Stimulated activated effector memory CD8-positive, alpha-beta T cell treated with anti-CD3 and anti-CD28 coated beads, Interleukin-12 subunit alpha, Interleukin-12 subunit beta, amount 100 ng/mL, for 72 hours (primary cell): ENCODE measurements at regions not wholly inside any gene's neighbourhood (a gene's known extent, or its start where the extent isn't known, plus 50 kb on each side); places are given as distances from the start of the nearest gene placed in this dataset.
"Not testable (repeated sequence)": the region's sequence is repeated elsewhere in the genome, so short reads cannot be mapped to it uniquely, and the experiment has no call there.

Experiments used
- ATAC-seq: fragments of 150-1000 bp; cut with Tn5 transposase; 2 replicates; pipeline ENCODE4 v1.10.0; 2021
- DNase-seq, 2 donors: peaks; one replicate each; pipeline ENCODE4 v3.0.0; 2021 to 2022; ENCODE audit warnings: low spot score in 2 of 2
- H3K27ac Mint-ChIP-seq: one replicate; pipeline ENCODE4 v1.8.0; 2022; ENCODE audit warnings: mild to moderate bottlenecking, mixed read lengths
- H3K36me3 Mint-ChIP-seq: one replicate; pipeline ENCODE4 v1.8.0; 2022; ENCODE audit warnings: mild to moderate bottlenecking, mixed read lengths
- H3K4me1 Mint-ChIP-seq: one replicate; pipeline ENCODE4 v1.8.0; 2022; ENCODE audit warnings: mixed read lengths
- H3K4me3 Mint-ChIP-seq: one replicate; pipeline ENCODE4 v1.8.0; 2022; ENCODE audit warnings: mild to moderate bottlenecking, mixed read lengths
- H3K9me3 Mint-ChIP-seq: one replicate; pipeline ENCODE4 v1.8.0; 2022; ENCODE audit warnings: mixed read lengths

DNA sequence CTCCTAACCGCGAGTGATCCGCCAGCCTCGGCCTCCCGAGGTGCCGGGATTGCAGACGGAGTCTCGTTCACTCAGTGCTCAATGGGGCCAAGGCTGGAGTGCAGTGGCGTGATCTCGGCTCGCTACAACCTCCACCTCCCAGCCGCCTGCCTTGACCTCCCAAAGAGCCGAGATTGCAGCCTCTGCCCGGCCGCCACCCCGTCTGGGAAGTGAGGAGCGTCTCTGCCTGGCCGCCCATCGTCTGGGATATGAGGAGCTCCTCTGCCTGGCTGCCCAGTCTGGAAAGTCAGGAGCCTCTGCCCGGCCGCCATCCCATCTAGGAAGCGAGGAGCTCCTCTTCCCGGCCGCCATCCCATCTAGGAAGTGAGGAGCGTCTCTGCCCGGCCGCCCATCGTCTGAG lies 58.8 kb upstream of the ANKRD30BL start:
- not testable (repeated sequence) for ATAC-seq, H3K36me3 Mint-ChIP-seq, DNase-seq, H3K27ac Mint-ChIP-seq, H3K4me3 Mint-ChIP-seq, H3K4me1 Mint-ChIP-seq, H3K9me3 Mint-ChIP-seq

DNA sequence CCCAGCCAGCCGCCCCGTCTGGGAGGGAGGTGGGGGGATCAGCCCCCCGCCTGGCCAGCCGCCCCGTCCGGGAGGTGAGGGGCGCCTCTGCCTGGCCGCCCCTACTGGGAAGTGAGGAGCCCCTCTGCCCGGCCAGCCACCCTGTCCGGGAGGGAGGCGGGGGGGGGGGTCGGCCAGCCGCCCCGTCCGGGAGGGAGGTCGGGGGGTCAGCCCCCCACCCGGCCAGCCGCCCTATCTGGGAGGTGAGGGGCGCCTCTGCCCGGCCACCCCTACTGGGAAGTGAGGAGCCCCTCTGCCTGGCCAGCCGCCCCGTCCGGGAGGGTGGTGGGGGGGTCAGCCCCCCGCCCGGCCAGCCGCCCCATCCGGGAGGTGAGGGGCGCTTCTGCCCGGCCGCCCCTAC lies 60.1 kb upstream of the ANKRD30BL start:
- H3K27ac Mint-ChIP-seq, H3K4me3 Mint-ChIP-seq, H3K4me1 Mint-ChIP-seq, ATAC-seq, DNase-seq, H3K9me3 Mint-ChIP-seq, H3K36me3 Mint-ChIP-seq: not testable (repeated sequence)

DNA sequence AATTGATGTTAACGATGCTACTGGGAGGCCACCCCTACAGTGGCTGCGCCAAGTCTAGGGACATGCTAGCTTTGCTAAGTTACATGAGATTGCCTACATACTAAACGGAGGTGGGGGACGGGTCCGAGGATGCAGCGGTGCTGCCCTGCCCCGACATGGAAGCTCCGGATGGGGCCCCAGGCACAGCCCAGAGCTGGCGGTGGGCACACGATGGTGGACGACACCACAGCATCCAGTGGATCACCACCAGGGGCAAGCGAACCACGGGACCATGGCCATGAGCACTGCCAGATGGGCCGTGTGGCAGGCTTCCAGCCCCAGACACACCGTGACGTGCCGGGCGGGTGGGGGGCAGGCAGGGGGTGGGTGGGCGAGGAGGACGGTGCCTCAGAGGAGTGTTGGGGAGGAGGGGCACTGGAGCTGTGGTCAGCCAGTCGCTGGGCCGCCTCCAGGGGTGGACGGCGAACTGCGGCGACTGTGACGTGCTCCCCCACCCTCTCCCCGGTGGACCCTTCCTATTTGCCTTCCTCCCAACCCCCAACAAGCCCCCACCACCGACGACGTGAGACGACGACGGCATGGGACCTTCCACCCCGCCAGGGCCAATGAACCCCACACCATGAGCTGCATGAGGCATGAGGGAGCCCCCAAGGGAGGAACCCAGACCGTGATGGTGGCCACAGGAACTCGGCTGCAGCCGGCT lies 90.6 kb upstream of the ANKRD30BL start:
- Mint-ChIP-seq H3K9me3 (peaks cover 5% of the 10 kb centered on the region), H3K27ac (no peak overlapping the region), H3K36me3 (no peaks in the 10 kb centered on the region), H3K4me1 (no peaks in the 10 kb centered on the region), H3K4me3 (no peak overlapping the region)
- DNase-seq (no peak), ATAC-seq (no peak)

DNA sequence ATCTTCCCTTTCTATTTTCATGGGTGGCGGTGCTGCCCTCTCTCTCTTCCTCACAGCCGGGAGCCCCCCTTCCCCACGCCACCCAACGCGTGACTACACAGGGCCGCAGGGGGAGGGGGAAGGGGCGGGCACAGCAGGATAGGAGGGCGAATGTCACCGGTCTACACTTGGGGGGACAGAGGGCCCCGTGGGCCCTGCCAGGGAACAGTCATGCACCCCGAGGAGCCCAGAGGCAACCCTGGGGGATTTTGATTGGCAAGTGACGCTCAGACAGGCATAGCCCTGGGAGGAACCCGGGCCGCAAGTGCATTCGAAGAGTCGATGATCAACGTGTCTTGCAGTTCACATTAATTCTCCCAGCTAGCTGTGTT lies 91.1 kb upstream of the ANKRD30BL start:
- H3K27ac Mint-ChIP-seq: no peak overlapping the region
- H3K4me1 Mint-ChIP-seq: no peaks in the 10 kb centered on the region
- no peak overlapping the region for H3K4me3 Mint-ChIP-seq
- no peak for DNase-seq
- H3K9me3 Mint-ChIP-seq: peaks cover 5% of the 10 kb centered on the region
- H3K36me3 Mint-ChIP-seq: no peaks in the 10 kb centered on the region
- ATAC-seq: no peak

DNA sequence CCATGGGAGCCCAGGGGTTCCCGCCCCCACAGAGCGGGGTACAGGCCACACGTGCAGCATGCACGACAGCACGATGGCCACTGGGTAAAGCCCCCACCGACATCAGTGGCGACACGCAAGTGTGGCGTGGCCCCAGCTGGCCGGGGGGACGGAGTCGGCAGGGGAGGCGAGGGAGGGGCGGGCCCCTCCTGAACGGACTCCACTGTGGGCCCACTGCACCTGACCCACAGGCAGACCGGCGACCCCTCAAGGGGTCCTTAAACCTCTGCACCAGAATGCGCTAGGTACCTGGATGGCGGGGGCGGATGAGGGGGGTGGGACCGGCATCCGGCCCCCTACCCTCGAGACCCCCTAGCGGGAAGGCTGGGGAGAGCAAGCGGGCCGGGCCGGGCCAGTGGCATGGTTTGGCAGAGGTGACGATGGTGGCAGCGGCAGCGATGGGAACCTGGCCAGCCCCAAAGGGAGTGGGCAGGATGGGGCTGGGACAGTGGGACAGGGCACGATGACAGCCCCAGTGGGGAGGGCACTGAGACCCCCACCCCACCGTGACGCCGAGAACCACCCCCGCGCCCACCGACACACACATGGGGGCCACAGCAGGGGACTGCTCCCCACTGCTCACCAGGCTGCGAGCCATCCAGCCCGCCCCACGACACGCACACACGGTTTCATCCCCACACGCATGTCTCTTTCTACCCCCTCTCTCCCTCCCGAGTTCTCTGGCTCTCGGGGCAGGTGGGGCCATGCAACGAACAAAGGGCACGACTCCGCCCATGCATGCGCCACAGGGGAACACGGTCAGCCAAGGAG lies 91.9 kb upstream of the ANKRD30BL start:
- Mint-ChIP-seq H3K9me3 (peaks cover 5% of the 10 kb centered on the region), H3K4me3 (no peak overlapping the region), H3K27ac (no peak overlapping the region), H3K36me3 (no peaks in the 10 kb centered on the region), H3K4me1 (no peaks in the 10 kb centered on the region)
- ATAC-seq (no peak), DNase-seq (no peak)

DNA sequence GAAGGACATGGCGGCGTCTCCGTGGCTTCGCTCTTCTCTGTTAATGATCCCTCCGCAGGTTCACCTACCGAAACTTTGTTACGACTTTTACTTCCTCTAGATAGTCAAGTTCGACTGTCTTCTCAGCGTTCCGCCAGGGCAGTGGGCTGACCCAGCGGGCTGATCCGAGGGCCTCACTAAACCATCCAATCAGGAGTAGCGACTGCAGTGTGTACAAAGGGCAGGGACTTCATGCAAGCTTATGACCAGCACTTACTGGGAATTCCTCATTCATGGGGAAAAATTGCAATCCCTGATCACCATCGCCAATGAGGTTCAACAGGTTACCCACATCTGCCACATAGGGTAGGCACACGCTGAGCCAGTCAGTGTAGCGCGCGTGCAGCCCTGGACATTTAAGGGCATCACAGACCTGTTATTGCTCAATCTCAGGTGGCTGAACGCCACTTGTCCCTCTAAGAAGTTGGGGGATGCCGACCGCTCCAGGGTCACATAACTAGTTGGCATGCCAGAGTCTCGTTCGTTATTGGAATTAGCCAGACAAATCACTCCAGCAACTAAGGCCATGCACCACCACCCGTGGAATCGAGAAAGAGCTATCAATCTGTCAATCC lies 92.7 kb upstream of the ANKRD30BL start:
- H3K9me3 Mint-ChIP-seq, H3K27ac Mint-ChIP-seq, H3K4me3 Mint-ChIP-seq, H3K4me1 Mint-ChIP-seq, ATAC-seq, H3K36me3 Mint-ChIP-seq, DNase-seq: not testable (repeated sequence)

DNA sequence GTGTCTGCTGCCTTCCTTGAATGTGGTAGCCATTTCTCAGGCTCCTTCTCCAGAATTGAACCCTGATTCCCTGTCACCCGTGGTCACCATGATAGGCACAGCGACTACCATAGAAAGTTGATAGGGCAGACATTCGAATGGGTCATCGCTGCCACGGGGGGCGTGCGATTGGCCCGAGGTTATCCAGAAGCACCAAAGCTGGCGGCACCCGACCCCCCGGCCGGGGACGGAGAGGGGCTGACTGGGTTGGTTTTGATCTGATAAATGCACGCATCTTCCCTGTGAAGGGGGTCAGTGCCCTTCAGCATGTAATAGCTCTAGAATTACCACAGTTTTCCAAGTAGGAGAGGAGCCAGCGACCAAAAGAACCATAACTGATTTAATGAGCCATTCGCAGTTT lies 94.0 kb upstream of the ANKRD30BL start:
- ATAC-seq (no peak), DNase-seq (no peak)
- Mint-ChIP-seq H3K27ac (no peak overlapping the region), H3K9me3 (peaks cover 2% of the 10 kb centered on the region), H3K36me3 (no peaks in the 10 kb centered on the region), H3K4me3 (no peak overlapping the region), H3K4me1 (no peaks in the 10 kb centered on the region)

DNA sequence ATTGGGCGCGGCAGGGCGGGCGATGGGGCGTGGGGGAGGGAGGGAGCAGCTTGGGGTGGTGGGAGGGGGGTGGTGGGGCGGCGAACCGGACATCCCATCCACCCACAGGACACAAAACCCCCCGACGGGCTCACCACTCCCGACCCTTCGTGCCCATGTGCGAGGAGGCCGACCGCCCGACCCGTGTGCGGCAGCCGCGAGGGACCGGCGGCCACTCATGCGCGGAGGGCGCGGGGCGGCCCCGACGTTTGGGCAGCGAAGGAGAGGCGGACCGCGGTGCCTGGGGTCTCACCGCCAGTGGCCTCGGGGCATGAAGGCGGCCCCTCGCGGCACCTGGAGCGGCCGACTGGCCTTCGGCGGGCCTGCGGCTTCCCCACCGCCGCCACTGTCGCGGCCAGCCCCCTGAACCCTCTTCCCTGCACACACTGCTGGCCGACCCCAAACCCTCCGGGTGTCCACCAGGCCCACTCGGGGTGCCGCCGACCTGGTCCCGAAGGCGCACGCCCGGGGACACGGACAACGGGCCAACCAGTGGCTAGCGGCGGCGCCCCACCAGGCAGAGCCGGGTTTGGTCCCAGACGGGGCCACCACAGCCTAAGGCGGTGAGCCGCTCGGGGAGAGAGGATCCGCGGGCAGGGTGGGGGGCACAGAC lies 94.6 kb upstream of the ANKRD30BL start:
- no peaks in the 10 kb centered on the region for H3K36me3 Mint-ChIP-seq
- no peak overlapping the region for H3K27ac Mint-ChIP-seq
- ATAC-seq (no peak), DNase-seq (no peak)
- peaks cover 2% of the 10 kb centered on the region for H3K9me3 Mint-ChIP-seq
- H3K4me1 Mint-ChIP-seq: no peaks in the 10 kb centered on the region
- H3K4me3 Mint-ChIP-seq: no peak overlapping the region

DNA sequence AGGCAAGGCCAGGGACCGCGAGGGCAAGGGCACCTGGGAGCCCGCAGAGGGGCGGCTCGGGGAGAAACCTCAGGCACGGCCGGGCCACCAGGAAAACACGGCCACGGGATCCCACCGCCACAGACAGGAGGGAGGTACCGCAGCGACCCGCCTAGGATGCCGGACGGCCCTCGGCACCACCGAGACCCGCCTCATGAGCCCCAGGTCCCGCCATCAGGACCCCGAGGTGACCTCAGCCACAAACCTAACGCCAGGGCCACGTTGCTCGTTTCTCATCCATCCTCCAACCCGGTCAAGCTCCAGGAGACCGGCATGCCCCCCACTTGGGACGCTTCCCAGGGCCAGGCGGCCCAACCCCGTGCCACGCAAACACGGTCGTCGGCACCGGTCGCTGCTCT lies 95.2 kb upstream of the ANKRD30BL start:
- ATAC-seq: not testable (repeated sequence)

DNA sequence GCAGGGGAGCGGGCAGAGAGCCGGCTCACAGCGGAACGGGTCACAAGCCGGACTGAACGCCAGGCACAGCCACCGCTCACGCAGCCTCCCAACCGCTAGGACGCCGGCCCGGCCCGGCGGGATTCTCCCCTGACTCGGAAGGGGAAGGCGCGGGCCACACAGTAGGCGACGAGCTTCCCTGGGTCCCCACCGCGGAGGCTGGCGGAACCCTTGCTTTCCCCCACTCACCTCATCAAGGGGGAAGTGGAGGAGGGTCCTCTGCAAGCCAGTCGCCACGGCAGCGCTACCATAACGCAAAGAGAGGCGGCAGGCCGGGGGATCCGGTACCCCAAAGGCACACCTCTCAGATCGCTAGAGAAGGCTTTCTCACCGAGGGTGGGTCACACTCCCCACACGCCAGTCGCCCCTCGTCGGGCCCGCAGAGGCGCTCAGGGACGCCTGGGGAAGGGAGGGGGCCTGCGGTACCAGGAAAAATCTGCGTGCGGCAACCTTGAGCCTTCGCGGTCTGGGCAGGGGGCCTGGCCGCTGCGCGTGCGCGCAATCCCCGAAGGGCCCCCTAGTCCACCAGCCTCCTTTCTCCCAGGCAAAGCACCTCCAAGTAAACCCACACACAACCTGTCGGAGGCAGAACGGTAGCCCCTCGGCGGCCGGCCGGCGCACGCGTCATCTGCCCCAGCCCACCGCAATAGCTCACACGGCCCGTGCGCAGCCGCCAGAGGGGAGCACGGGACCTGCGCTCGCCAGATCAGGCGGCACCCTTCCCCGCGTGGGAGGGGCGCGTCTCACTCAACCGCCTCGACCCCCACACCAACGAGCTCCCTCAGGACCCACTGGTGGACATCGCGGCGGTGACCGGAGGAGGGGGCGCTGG lies 95.8 kb upstream of the ANKRD30BL start:
- H3K4me3 Mint-ChIP-seq, H3K9me3 Mint-ChIP-seq, H3K4me1 Mint-ChIP-seq, H3K27ac Mint-ChIP-seq, H3K36me3 Mint-ChIP-seq, ATAC-seq, DNase-seq: not testable (repeated sequence)

More for the DNA sequence above, 95.2 kb upstream of the ANKRD30BL start:
- H3K4me3 Mint-ChIP-seq, H3K9me3 Mint-ChIP-seq, DNase-seq, H3K27ac Mint-ChIP-seq, H3K36me3 Mint-ChIP-seq, H3K4me1 Mint-ChIP-seq: not testable (repeated sequence)

DNA sequence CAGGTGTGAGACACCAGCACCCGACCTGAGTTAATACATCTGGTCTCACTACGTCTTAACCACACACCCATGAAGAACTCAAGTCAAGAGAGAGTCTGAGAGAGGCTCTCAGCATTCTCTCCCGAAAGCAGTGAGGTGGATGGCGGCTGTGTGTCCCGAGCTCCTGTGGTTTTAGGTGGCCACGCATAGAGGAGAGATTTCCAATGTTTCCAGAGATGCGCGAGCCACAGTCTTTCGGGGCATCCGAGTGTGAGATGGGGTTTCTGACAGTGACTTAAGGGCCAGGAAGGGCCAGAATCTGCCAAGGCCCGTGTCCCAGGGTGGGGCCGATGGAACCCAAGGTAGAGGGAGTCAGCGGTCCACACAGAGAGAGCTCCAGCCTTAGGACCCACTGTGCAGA lies 97.5 kb upstream of the ANKRD30BL start:
- H3K36me3 Mint-ChIP-seq, DNase-seq, H3K9me3 Mint-ChIP-seq, H3K4me3 Mint-ChIP-seq, ATAC-seq, H3K4me1 Mint-ChIP-seq, H3K27ac Mint-ChIP-seq: not testable (repeated sequence)

DNA sequence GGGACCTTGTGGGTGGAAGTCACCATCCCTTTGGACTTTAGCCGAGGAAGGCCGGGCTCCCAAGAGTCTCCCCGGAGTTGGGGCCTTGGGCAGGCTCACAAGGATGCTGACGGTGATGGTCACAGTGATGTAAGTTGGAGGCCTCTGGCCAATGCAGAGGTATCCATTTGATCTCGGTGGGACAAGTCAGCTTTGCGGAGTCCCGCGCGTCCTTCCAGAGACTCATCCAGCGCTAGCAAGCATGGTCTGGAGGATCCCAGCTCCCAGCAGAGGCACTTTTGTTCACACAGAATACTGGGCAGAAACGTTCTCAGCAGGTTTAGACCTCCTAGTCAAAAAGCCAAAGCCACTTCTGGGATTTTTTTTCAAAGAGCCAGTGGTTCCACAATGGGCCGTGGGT lies 103.8 kb upstream of the ANKRD30BL start:
- H3K27ac Mint-ChIP-seq, H3K9me3 Mint-ChIP-seq, H3K4me1 Mint-ChIP-seq, H3K36me3 Mint-ChIP-seq, H3K4me3 Mint-ChIP-seq, DNase-seq, ATAC-seq: not testable (repeated sequence)

DNA sequence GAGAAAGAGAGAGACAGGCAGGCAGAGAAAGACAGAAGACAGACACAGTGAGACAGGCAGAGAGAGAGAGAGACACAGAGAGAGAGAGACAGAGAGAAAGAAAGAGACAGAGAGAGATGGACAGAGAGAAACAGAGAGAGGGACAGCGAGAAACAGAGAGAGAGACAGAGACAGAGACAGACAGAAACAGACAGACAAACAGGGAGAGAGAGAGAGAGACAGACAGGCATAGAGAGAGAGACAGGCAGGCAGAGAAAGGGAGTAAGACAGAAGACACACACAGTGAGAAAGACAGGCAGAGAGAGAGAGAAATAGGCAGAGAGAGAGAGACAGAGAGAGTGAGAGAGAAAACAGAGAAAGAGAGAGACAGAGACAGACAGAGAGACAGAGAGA lies 105.3 kb upstream of the ANKRD30BL start:
- H3K27ac Mint-ChIP-seq: no peak overlapping the region

DNA sequence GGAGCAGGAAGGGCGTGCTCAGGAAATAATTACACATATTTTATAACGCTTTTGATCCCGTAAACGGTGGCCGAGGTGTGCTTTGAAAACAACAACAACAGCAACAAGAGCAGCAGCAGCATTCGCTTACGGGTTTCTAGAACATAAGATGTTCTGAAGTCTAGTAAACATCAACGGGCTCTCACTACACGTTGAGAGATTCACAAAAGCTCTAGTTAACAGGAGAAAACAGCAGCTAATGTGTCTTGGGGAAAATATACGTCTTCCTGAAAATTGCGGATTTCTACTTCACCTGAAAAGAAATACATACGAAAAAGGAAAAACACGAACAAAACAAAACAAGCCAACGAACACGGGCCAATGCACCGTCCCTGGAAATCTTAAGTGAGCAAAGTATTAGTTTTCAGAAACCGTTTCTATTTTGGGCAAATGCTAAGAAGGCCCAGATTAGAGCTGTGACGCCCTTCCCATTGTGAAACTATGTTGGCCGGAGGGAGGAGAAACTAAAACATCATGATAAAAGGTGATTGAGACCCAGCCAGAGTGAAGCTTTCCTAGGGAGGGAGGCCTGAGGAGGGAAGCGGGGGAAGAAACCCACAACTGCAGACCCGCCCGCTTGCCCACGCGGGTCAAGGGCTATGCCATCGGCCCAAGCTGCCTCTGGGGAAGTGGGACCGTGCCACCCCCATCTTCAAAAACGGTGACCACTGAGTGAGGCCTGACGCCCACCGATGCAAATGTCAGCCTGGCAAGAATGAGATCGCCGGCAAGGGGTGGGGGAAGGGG lies 105.9 kb upstream of the ANKRD30BL start:
- DNase-seq: not testable (repeated sequence)

More for the DNA sequence above, 105.3 kb upstream of the ANKRD30BL start:
- DNase-seq: no peak
- no peak overlapping the region for H3K4me3 Mint-ChIP-seq
- H3K4me1 Mint-ChIP-seq: no peaks in the 10 kb centered on the region
- H3K36me3 Mint-ChIP-seq: no peaks in the 10 kb centered on the region
- no peak for ATAC-seq
- H3K9me3 Mint-ChIP-seq: no peaks in the 10 kb centered on the region

More for the DNA sequence above, 105.9 kb upstream of the ANKRD30BL start:
- H3K27ac Mint-ChIP-seq, ATAC-seq, H3K4me3 Mint-ChIP-seq, H3K36me3 Mint-ChIP-seq, H3K4me1 Mint-ChIP-seq, H3K9me3 Mint-ChIP-seq: not testable (repeated sequence)
